GM21367 (cell line): ENCODE measurements at regions not wholly inside any gene's neighbourhood (a gene's known extent, or its start where the extent isn't known, plus 50 kb on each side); places are given as distances from the start of the nearest gene placed in this dataset.

Experiments used
- ATAC-seq: cut with Tn5 transposase; IDR thresholded peaks from one replicate; pipeline ENCODE4 v1.9.1; 2021; ENCODE audit not compliant: unreplicated experiment

GRCh38 chr1:13922466-13923110, 222.6 kb downstream of the PRDM2 start:
- no peak for ATAC-seq

DNA sequence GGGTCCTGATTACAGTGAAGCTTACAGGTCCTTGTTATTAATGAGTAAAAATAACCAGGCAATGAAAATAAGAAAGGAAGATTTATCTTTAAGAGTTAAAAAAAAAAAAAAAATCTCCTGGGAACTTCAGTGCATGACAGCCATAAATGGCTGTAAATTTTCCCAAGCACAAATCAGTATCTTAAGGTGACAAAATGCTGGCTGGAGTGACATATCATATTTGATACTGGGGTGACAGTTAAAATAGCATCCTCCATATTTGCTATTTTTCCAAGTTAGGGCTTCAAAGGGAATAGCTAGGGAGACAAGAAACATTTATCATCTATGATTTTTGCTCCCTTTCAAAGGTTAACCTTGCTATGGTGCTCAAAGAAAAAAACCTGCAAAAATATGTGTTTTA, 226.6 kb downstream of the PRDM2 start:
- no peak for ATAC-seq

GRCh38 chr1:13927736-13928135, 227.7 kb downstream of the PRDM2 start:
- no peak for ATAC-seq

- no peak for ATAC-seq
These were observed 229.3 kb downstream of the PRDM2 start for GRCh38 chr1:13929313-13929712.

- ATAC-seq = no peak
These were observed 230.2 kb downstream of the PRDM2 start for GRCh38 chr1:13930151-13930550.

- ATAC-seq = no peak
These were observed 231.2 kb downstream of the PRDM2 start for GRCh38 chr1:13931226-13931625.

DNA sequence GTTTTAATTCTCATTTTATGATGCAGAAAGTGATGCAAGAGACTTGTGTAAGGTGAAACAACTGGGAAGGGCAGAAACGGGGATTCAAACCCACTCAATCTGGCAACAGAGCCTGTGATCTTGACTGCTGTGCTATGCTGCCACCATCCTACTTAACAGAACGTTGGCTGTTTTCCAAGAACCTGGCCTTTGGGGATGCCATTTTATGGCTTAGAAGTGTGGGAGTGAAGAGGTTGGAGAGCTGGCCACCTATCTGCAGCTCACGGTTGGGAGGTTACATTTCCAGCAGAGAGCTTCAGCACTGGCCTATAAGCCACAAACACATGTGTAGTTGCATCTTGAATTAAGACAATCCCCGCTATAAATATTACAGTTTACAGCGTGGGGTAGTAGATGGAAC, 235.3 kb downstream of the PRDM2 start:
- ATAC-seq = no peak

- ATAC-seq = no peak
These were observed 241.3 kb downstream of the PRDM2 start for GRCh38 chr1:13941315-13941714.

GRCh38 chr1:13943055-13943454, 243.1 kb downstream of the PRDM2 start:
- ATAC-seq = no peak

GRCh38 chr1:13945856-13946255, 245.9 kb downstream of the PRDM2 start:
- ATAC-seq = no peak

DNA sequence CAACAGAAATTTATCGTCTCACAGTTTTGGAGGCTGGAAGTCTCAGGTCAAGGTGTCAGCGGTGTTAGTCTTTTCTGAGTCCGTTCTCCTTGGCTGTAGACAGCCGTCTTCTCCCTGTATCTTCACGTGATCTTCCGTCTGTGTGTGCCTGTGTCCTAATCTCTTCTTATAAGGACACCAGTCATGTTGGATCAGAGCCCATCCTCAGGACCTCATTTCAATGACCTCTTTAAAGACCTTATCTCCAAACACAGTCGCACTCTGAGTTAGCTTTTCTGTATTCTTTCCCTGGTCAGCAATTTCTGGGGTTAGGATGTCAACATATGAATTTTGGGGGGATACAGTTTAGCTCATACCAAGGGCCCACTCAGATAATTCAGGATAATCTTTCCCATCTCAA, 247.7 kb downstream of the PRDM2 start:
- no peak for ATAC-seq

DNA sequence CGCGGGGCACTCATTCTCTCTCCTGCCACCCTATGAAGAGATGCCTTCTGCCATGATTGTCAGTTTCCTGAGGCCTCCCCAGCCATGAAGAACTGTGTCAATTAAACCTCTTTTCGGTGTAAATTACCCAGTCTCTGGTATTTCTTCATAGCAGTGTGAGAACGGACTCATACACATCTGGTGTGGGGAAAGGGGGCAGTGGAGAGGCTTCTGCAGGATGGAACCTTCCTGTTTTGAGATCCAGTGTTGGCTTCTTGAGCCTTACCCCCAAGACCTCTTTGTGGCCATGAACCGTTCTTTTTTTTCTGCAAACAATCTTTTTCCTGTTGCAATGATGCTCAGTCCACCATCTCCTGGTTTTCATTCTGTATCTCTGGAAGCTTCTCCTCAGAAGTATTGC, 248.4 kb downstream of the PRDM2 start:
- ATAC-seq = no peak

DNA sequence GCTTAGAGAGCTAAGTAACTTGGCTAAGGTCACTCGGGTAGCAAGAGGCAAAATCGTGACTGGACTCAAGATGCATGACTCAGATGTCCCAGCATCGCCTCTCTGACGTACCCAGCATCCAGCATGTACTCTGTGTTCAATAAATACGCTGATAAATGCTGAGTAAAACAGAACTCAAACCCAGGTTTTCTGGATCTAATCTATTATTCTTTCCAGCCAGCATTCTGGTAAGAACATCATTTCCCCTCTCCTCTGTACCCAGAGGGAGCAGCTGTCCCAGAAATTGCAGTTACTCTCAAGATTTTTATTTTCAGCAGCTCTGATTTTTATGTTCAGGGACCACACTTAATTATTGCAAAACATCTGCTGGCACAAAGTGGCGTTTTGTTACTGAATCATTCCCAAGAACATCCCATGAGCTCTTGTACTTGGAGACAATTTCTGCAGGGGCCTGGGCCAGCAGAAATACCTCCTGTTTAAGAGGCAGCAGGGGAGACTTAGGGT, 249.0 kb downstream of the PRDM2 start:
- no peak for ATAC-seq

- ATAC-seq = no peak
These were observed 249.6 kb downstream of the PRDM2 start for GRCh38 chr1:13949546-13949945.

GRCh38 chr1:13950637-13951036, 250.6 kb downstream of the PRDM2 start:
- no peak for ATAC-seq

DNA sequence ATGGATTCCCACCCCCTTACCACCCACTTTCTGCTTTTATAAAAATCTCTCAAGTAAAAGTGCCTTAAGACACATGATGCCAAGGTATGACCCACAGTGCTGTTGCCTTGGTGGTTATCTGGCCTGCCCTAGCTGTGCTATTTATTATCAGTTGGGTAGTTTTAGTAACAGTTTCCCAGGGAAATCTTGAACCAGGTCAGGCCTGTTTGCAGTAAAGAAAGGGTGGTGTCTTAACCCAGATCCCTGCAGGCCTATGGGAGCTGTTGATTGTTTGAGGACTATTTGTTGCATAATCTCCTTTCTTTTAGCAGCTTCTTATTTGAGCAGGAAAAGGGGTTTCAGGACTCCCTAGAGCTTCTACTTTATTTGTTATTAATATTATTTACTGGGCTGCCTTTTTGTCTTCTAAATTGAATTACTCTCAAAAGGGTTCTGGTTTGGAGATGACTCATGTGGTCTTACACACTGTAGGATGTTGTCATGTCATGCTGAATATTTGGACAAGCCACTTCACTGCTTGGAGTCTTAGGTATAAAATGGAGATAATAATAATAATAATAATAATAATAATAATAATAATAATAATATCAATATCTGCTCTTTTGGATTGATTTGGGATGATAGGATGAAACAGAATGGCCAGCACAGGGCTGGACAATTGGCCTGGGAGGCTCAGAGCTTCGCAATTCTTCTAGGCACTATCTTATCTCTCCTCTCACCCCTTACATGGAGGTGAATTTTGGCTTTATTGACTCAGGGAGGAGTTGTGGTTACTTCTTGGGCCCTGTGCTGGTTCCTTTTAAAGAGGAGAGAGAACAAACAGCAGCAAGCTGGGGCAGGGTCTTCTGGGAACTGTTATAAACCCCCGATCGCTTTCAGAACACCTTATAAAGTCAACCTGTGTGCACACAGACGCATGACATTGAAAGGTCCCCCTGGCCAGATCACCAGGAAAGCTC, 252.1 kb downstream of the PRDM2 start:
- no peak for ATAC-seq

DNA sequence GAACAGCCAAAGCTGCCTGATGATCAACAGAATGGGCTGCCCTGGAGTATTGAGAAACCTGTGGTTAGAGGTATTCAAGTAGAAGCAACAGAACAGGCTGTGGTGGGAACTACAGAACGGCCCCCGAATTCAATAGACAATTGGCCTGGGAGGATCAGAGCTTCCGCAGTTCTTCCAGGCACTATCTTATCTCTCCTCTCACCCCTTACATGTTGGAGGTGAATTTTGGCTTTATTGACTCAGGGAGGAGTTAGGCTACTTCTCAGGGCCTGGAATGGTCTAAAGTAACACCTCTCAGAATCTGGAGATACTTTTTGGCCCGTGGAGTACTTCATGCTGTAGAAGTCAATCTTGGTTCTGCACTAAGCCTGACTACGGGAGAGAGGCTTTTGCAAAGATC, 253.0 kb downstream of the PRDM2 start:
- ATAC-seq = no peak

GRCh38 chr1:13956393-13956792, 256.4 kb downstream of the PRDM2 start:
- ATAC-seq = no peak

GRCh38 chr1:13960375-13960987, 260.5 kb downstream of the PRDM2 start:
- ATAC-seq = no peak

DNA sequence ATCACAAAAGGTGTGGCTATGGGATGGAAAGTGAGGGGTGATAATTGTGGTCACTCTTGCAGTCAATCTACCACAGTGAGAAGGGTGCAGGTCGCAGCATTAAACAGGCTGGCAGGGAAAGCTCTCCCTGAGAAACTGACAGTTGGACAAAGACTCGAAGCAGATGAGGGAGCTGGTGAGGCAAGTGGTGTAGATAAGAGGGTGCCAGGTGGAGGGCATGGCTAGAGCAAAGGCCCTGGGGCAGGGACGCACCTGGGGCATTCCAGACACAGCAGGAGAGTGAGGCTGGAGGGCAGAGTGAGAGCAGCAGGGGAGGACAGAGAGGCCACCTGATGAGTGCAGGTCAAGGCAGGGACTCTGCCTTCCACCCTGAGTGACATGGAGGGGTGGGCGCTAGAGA, 264.8 kb downstream of the PRDM2 start:
- ATAC-seq = no peak

GRCh38 chr1:13965770-13966398, 265.9 kb downstream of the PRDM2 start:
- ATAC-seq = no peak
